ENCODE measurements at regions not wholly inside any gene's neighbourhood (a gene's known extent, or its start where the extent isn't known, plus 50 kb on each side); places are given as distances from the start of the nearest gene placed in this dataset.

DNA sequence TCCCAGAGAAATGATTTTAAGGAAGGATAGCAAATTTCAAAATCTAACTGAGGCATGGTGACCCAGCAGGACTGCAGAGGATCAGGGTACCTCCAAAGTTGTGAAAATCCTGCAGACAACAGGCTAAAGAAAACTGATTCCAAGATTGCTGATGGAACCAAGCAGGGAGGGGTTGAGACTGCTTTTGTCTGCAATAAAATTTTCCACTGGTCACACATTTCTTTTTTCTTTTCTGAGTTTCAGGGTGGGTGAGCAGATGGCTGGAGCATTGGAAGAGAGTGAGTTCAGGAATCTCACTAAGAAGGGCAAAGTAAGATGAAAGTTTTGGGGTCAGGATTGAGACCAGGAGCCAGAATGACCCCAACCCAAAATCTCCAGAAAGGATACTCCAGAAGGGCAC, 321.0 kb downstream of the TNS1 start:
- TF ChIP-seq CTCF (IDR thresholded peaks at IDR 0.05; ENCODE audit: low read depth, low read length) (no peak), POLR2A (IDR thresholded peaks at IDR 0.05; ENCODE audit: extremely low read depth, insufficient read length) (no peak), MAX (IDR thresholded peaks at IDR 0.05; ENCODE audit: low read depth, low read length) (no peak), MYC (IDR thresholded peaks at IDR 0.05; ENCODE audit: low read depth, low read length) (no peak)

Measured in NB4 (cell line).